ENCODE measurements at regions not wholly inside any gene's neighbourhood (a gene's known extent, or its start where the extent isn't known, plus 50 kb on each side); places are given as distances from the start of the nearest gene placed in this dataset.

DNA sequence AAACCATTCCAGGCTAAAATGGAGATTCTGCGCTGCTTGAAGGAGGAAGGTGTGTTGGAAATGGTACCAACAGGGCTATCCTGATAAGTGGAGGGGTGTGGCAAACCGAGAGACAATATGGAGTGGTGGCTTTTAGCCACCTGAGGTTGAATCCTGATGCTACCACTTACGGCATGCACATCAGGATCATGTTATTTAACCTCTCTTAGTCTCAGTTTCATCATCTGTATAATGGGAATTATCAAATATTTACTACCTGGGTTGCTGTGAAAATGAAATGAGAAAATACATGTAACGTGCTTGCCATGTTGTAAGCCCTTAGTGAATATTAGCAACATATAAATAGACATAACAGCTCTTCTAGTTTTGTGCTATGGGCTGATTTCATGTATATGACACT lies 117.1 kb downstream of the TBX19 start:
- TF ChIP-seq EZH2 (IDR thresholded peaks at IDR 0.05; ENCODE audit: low read depth), result no peak
- no peak for TF ChIP-seq CTCF (conservative IDR thresholded peaks at IDR 0.05)

Measured in PC-9 (cell line).